ENCODE measurements at regions not wholly inside any gene's neighbourhood (a gene's known extent, or its start where the extent isn't known, plus 50 kb on each side); places are given as distances from the start of the nearest gene placed in this dataset.

GRCh38 chr16:79303959-79304387 is 296.6 kb downstream of the MAF start:
- Histone ChIP-seq H3K27ac (ENCODE audit: insufficient read depth, low read length) (no peak overlapping the region), H3K4me1 (ENCODE audit: control insufficient read depth, insufficient read depth, low read length) (no peaks in the 10 kb centered on the region), H3K36me3 (ENCODE audit: control insufficient read depth, insufficient read depth, low read length) (no peaks in the 10 kb centered on the region), H3K56ac (ENCODE audit: extremely low read depth, insufficient read depth, low read length) (no peak overlapping the region), H3K23ac (ENCODE audit: low read depth, low read length) (no peak overlapping the region), H2AK9ac (replicated peaks; ENCODE audit: low read depth, low read length, poor library complexity) (no peak overlapping the region), H2BK5ac (ENCODE audit: low read depth, low read length, poor library complexity, severe bottlenecking) (no peak overlapping the region), H2AK5ac (ENCODE audit: low read depth, low read length) (no peak overlapping the region), H4K5ac (ENCODE audit: low read depth, low read length) (no peak overlapping the region), H2BK120ac (ENCODE audit: low read depth, low read length) (no peak overlapping the region), H3K4ac (ENCODE audit: low read depth, low read length) (no peak overlapping the region), H2BK20ac (ENCODE audit: low read depth, low read length) (no peak overlapping the region), H3K9me1 (ENCODE audit: insufficient read depth, low read length) (no peaks in the 10 kb centered on the region), H3K18ac (ENCODE audit: low read depth, low read length) (no peak overlapping the region), H3K14ac (replicated peaks; ENCODE audit: low read depth, low read length) (no peak overlapping the region), H3K9me3 (ENCODE audit: control insufficient read depth, insufficient read depth, low read length) (peaks cover 38% of the 10 kb centered on the region), H2BK15ac (ENCODE audit: low read depth, low read length) (no peak overlapping the region), H3K79me1 (ENCODE audit: low read depth in 1 of 2, low read length in 2 of 2) (no peaks in the 10 kb centered on the region), H3K9ac (ENCODE audit: low read depth, low read length) (no peak overlapping the region), H4K20me1 (ENCODE audit: insufficient read depth, low read length) (no peaks in the 10 kb centered on the region), H3K27me3 (ENCODE audit: control insufficient read depth, insufficient read depth, low read length) (no peaks in the 10 kb centered on the region), H3K4me3 (ENCODE audit: insufficient read depth, low read depth, low read length) (no peak overlapping the region), H4K8ac (ENCODE audit: low read depth in 2 of 2, low read length in 2 of 2) (no peak overlapping the region), H2AFZ (replicated peaks; ENCODE audit: low read length, poor library complexity) (no peak overlapping the region), H4K91ac (ENCODE audit: insufficient read depth, low read depth, low read length) (no peak overlapping the region), H3K4me2 (ENCODE audit: low read depth, low read length) (no peak overlapping the region)
- 14% methylated on average over 1 of the region's 8 CpGs; no CpG with 5 or more reads in 1 of the 2 experiments for WGBS, 2 experiments (ENCODE audit: extremely low coverage in 2 of 2, insufficient read length in 1 of 2)
- ChIA-PET CTCF (no interaction called here), POLR2A (ENCODE audit: unreplicated experiment) (no interaction called here)
- dilution Hi-C loops (cut with HindIII; ENCODE audit: low sequenced_read_pairs, unreplicated experiment) = no loop called here
- no peak for TF ChIP-seq CHD1 (IDR thresholded peaks at IDR 0.05; ENCODE audit: low read depth, low read length)
- no peak for TF ChIP-seq RAD21 (IDR thresholded peaks at IDR 0.05; ENCODE audit: low read length)
- no peak for TF ChIP-seq FOS (IDR thresholded peaks at IDR 0.05; ENCODE audit: low read depth, low read length)
- TF ChIP-seq, protein P1, sequence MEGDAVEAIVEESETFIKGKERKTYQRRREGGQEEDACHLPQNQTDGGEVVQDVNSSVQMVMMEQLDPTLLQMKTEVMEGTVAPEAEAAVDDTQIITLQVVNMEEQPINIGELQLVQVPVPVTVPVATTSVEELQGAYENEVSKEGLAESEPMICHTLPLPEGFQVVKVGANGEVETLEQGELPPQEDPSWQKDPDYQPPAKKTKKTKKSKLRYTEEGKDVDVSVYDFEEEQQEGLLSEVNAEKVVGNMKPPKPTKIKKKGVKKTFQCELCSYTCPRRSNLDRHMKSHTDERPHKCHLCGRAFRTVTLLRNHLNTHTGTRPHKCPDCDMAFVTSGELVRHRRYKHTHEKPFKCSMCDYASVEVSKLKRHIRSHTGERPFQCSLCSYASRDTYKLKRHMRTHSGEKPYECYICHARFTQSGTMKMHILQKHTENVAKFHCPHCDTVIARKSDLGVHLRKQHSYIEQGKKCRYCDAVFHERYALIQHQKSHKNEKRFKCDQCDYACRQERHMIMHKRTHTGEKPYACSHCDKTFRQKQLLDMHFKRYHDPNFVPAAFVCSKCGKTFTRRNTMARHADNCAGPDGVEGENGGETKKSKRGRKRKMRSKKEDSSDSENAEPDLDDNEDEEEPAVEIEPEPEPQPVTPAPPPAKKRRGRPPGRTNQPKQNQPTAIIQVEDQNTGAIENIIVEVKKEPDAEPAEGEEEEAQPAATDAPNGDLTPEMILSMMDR (conservative IDR thresholded peaks at IDR 0.05; ENCODE audit: low read depth, low read length) = no peak
- no peak for TF ChIP-seq CEBPB (IDR thresholded peaks at IDR 0.05; ENCODE audit: low read depth, low read length)
- no peak for TF ChIP-seq RCOR1 (IDR thresholded peaks at IDR 0.05; ENCODE audit: insufficient replicate concordance, low read length)
- TF ChIP-seq RFX5 (IDR thresholded peaks at IDR 0.05; ENCODE audit: low read depth, low read length) = no peak
- no peak for TF ChIP-seq MAFK (IDR thresholded peaks at IDR 0.05; ENCODE audit: low read depth, low read length)
- no peak for TF ChIP-seq SMC3 (IDR thresholded peaks at IDR 0.05; ENCODE audit: low read depth, low read length)
- TF ChIP-seq BHLHE40 (IDR thresholded peaks at IDR 0.05; ENCODE audit: low read depth, low read length) = no peak
- TF ChIP-seq ELK1 (IDR thresholded peaks at IDR 0.05; ENCODE audit: borderline replicate concordance, low read depth, low read length) = no peak
- BruUV-seq (replicated peaks) = no TSS peak
- intact Hi-C loops (cut with micrococcal nuclease) = no loop called here
- in situ Hi-C loops (cut with MboI; ENCODE audit: low sequenced_read_pairs) = no loop called here
- no peak for DNase-seq
- ATAC-seq (ENCODE audit: low read depth) = no peak
